Endodermal cell (in vitro differentiated cells): ENCODE measurements at regions not wholly inside any gene's neighbourhood (a gene's known extent, or its start where the extent isn't known, plus 50 kb on each side); places are given as distances from the start of the nearest gene placed in this dataset.
A peak's percentile ranks its signal among the peaks of the same experiment; 100 is the strongest.
"Not testable (repeated sequence)": the region's sequence is repeated elsewhere in the genome, so short reads cannot be mapped to it uniquely, and the experiment has no call there.

Source experiments
- DNase-seq: peaks from one replicate; pipeline ENCODE4 v3.0.0-alpha.2; 2017
- H3K27ac ChIP-seq: 2 replicates; pipeline ENCODE4 v1.5.1; 2013; ENCODE audit warnings: mild to moderate bottlenecking, low read depth, low read length, moderate library complexity
- H3K27me3 ChIP-seq: 2 replicates; pipeline ENCODE4 v1.6.1; 2013; ENCODE audit warnings: mild to moderate bottlenecking, low read length, moderate library complexity; ENCODE audit not compliant: insufficient read depth, control insufficient read depth, poor library complexity, severe bottlenecking
- H3K36me3 ChIP-seq: 2 replicates; pipeline ENCODE4 v1.7.0; 2013; ENCODE audit warnings: mild to moderate bottlenecking, low read length, moderate library complexity; ENCODE audit not compliant: control insufficient read depth, insufficient read depth
- H3K4me1 ChIP-seq: one replicate; pipeline ENCODE4 v1.7.0; 2013; ENCODE audit warnings: low read length; ENCODE audit not compliant: control insufficient read depth, insufficient read depth
- H3K4me3 ChIP-seq: 2 replicates; pipeline ENCODE4 v1.5.1; 2013; ENCODE audit warnings: mild to moderate bottlenecking, low read length, moderate library complexity
- H3K9ac ChIP-seq: 2 replicates; pipeline ENCODE4 v1.6.1; 2013; ENCODE audit warnings: mild to moderate bottlenecking, low read length, moderate library complexity; ENCODE audit not compliant: poor library complexity, severe bottlenecking; ENCODE audit errors: extremely low read depth
- H3K9me3 ChIP-seq: 2 replicates; pipeline ENCODE4 v1.6.1; 2013; ENCODE audit warnings: mild to moderate bottlenecking, low read length, moderate library complexity; ENCODE audit not compliant: control insufficient read depth
- H3K27ac Mint-ChIP-seq: 2 replicates; pipeline ENCODE4 v1.8.0; 2020; ENCODE audit warnings: mixed read lengths
- H3K27me3 Mint-ChIP-seq: 2 replicates; pipeline ENCODE4 v1.8.0; 2021; ENCODE audit warnings: mild to moderate bottlenecking, mixed read lengths; ENCODE audit not compliant: insufficient read depth
- H3K36me3 Mint-ChIP-seq: 2 replicates; pipeline ENCODE4 v1.8.0; 2020; ENCODE audit warnings: low read depth, mixed read lengths
- H3K4me1 Mint-ChIP-seq: 2 replicates; pipeline ENCODE4 v1.8.0; 2020; ENCODE audit warnings: mixed read lengths
- H3K4me3 Mint-ChIP-seq: 2 replicates; pipeline ENCODE4 v1.8.0; 2020; ENCODE audit warnings: mild to moderate bottlenecking, moderate library complexity, mixed read lengths
- H3K9me3 Mint-ChIP-seq: 2 replicates; pipeline ENCODE4 v1.8.0; 2020; ENCODE audit warnings: mild to moderate bottlenecking, mixed read lengths
- CTCF ChIP-seq: fragments of 200-600 bp; sonication (generic); conservative IDR thresholded peaks from 2 replicates; pipeline ENCODE4 v1.5.0; 2021; ENCODE audit warnings: antibody characterized with exemption, mild to moderate bottlenecking
- WGBS, 2 experiments: methylation state at CpG; one replicate each; pipeline versions ENCODE4 v1.1.5 to v1.1.7; 2013; ENCODE audit warnings: missing lambda C conversion rate in 2 of 2, mixed read lengths in 1 of 2; ENCODE audit not compliant: insufficient coverage in 1 of 2, insufficient read length in 1 of 2; 5-methylcytosine and 5-hydroxymethylcytosine counted together

DNA sequence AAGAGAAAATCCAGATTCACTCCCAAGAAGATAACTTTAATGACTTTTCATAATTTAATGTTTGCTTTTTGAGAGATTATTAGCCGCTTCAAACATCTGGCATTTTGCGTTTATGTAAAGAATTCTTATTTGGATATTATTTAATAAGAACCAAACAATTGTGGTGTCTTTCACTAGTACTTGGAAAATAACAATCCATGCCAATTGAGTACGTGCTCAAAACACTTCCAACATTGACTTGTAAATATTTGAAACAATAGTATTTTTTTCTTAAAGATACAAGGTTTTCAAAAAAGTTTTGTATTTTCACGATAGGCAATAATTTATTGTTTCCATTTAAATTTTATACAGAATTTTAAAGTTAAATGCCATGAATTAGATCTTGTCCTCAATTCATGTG, 498.7 kb downstream of the AMY1C start:
- DNase-seq = no peak
- Histone ChIP-seq H3K27me3 (no peaks in the 10 kb centered on the region), H3K27ac (no peak overlapping the region), H3K9me3 (no peaks in the 10 kb centered on the region), H3K4me1 (no peaks in the 10 kb centered on the region), H3K36me3 (no peaks in the 10 kb centered on the region), H3K4me3 (no peak overlapping the region), H3K9ac (no peak overlapping the region)
- H3K27me3 Mint-ChIP-seq = no peaks in the 10 kb centered on the region
- H3K4me3 Mint-ChIP-seq = no peak overlapping the region
- no peaks in the 10 kb centered on the region for H3K9me3 Mint-ChIP-seq
- TF ChIP-seq CTCF = no peak
- H3K4me1 Mint-ChIP-seq = peaks cover 4% of the 10 kb centered on the region
- no peaks in the 10 kb centered on the region for H3K36me3 Mint-ChIP-seq
- H3K27ac Mint-ChIP-seq = no peak overlapping the region
- 88% methylated on average over 1 of the region's 4 CpGs; no CpG with 5 or more reads in 1 of the 2 experiments for WGBS, 2 experiments

GRCh38 chr1:104259481-104259880, 509.8 kb downstream of the AMY1C start:
- no CpG with 5 or more reads among the region's 1 CpG for WGBS, 2 experiments
- Histone ChIP-seq H3K9me3 (no peaks in the 10 kb centered on the region), H3K4me3 (peak overlapping the region; percentile 7), H3K27ac (no peak overlapping the region), H3K4me1 (peaks cover 6% of the 10 kb centered on the region), H3K9ac (no peak overlapping the region), H3K27me3 (no peaks in the 10 kb centered on the region), H3K36me3 (no peaks in the 10 kb centered on the region)
- H3K4me3 Mint-ChIP-seq = peak overlapping the region; percentile 11
- peaks cover 22% of the 10 kb centered on the region for H3K4me1 Mint-ChIP-seq
- no peak for DNase-seq
- no peaks in the 10 kb centered on the region for H3K36me3 Mint-ChIP-seq
- peaks cover 12% of the 10 kb centered on the region for H3K9me3 Mint-ChIP-seq
- H3K27me3 Mint-ChIP-seq = no peaks in the 10 kb centered on the region
- H3K27ac Mint-ChIP-seq = peak overlapping the region; percentile 24
- TF ChIP-seq CTCF = no peak

DNA sequence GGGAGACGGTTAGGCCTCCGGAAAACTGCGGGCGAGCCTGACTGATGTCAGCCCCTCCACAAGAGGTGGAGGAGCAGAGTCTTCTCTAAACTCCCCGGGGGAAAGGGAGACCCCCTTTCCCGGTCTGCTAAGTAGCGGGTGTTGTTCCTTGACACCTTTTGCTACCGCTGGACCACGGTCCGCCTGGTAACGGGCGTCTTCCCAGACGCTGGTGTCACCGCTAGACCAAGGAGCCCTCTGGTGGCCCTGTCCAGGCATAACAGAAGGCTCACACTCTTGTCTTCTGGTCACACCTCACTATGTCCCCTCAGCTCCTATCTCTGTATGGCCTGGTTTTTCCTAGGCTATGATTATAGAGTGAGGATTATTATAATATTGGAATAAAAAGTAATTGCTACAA, 513.4 kb downstream of the AMY1C start:
- H3K27ac Mint-ChIP-seq, H3K4me3 ChIP-seq, H3K27me3 ChIP-seq, H3K4me1 ChIP-seq, H3K9ac ChIP-seq, H3K27ac ChIP-seq, H3K36me3 Mint-ChIP-seq, H3K27me3 Mint-ChIP-seq, H3K36me3 ChIP-seq, H3K9me3 ChIP-seq, DNase-seq, H3K4me3 Mint-ChIP-seq: not testable (repeated sequence)
- 86% methylated on average over 14 of the region's 14 CpGs; no CpG with 5 or more reads in 1 of the 2 experiments for WGBS, 2 experiments
- TF ChIP-seq CTCF = peak; percentile 61
- H3K9me3 Mint-ChIP-seq = peaks cover 12% of the 10 kb centered on the region
- peaks cover 22% of the 10 kb centered on the region for H3K4me1 Mint-ChIP-seq
